A549 (cell line): ENCODE measurements at regions not wholly inside any gene's neighbourhood (a gene's known extent, or its start where the extent isn't known, plus 50 kb on each side); places are given as distances from the start of the nearest gene placed in this dataset.

Source experiments
- ATAC-seq, 2 experiments: fragments of 200-7000 bp in 1 of 2; fragments of >200 bp in 1 of 2; cut with Nextera tagmentation in 1 of 2; cut with Tn5 transposase in 1 of 2; 3 replicates each; pipeline versions ENCODE4 v1.8.0 to v1.9.1; 2018 to 2020; ENCODE audit warnings: mild to moderate bottlenecking in 1 of 2, moderate library complexity in 1 of 2
- CTCF ChIA-PET: fragments of 300-600 bp; sonication (Branson Sonifier 250); formaldehyde crosslinking; extraction: SDS; loops from one replicate; lab custom pipeline; 2021; ENCODE audit warnings: antibody characterized with exemption, inconsistent platforms; lab: Yijun Ruan, JAX
- POLR2A ChIA-PET: fragments of 350-600 bp; formaldehyde crosslinking; extraction: SDS; loops from one replicate; lab custom pipeline; 2021; ENCODE audit warnings: antibody characterized with exemption, inconsistent platforms; lab: Yijun Ruan, JAX
- DNase-seq, 2 experiments: peaks; one replicate each; pipeline versions ENCODE4 v3.0.0 to v3.0.0-alpha.2; 2011 to 2016; ENCODE audit warnings: low read depth in 1 of 2, low spot score in 1 of 2
- FAIRE-seq: peaks from 2 replicates; lab custom pipeline; 2011; peaks lifted over from hg19 to GRCh38; lab: Jason Lieb, UNC
- H3K27ac ChIP-seq, 2 experiments: fragments of >200 bp; sonication (Bioruptor Twin); formaldehyde crosslinking; 3 replicates each; pipeline ENCODE4 v1.5.1; 2016 to 2017
- H3K4me1 ChIP-seq: fragments of >200 bp; sonication (Bioruptor Twin); formaldehyde crosslinking; 3 replicates; pipeline ENCODE4 v1.6.1; 2016
- H3K4me2 ChIP-seq: fragments of >200 bp; sonication (Bioruptor Twin); formaldehyde crosslinking; 3 replicates; pipeline ENCODE4 v1.6.1; 2016
- H3K4me3 ChIP-seq: fragments of >200 bp; sonication (Bioruptor Twin); formaldehyde crosslinking; 3 replicates; pipeline ENCODE4 v1.5.1; 2016
- H3K9me3 ChIP-seq: fragments of >200 bp; sonication (Bioruptor Twin); formaldehyde crosslinking; 3 replicates; pipeline ENCODE4 v1.6.1; 2016
- CBX2 ChIP-seq: fragments of 200-600 bp; sonication (generic); IDR thresholded peaks from 2 replicates; pipeline ENCODE4 v1.6.1; 2016; ENCODE audit warnings: low read depth, mild to moderate bottlenecking, borderline replicate concordance
- CBX8 ChIP-seq: fragments of 200-600 bp; sonication (generic); IDR thresholded peaks from 2 replicates; pipeline ENCODE4 v1.6.1; 2016
- CEBPB ChIP-seq, 2 experiments: fragments of >200 bp in 1 of 2; sonication (Bioruptor Twin) in 1 of 2; formaldehyde crosslinking in 1 of 2; IDR thresholded peaks; 2 replicates each; pipeline ENCODE4 v1.6.1; 2012 to 2016
- EHMT2 ChIP-seq: fragments of 200-600 bp; sonication (generic); IDR thresholded peaks from 2 replicates; pipeline ENCODE4 v1.6.1; 2016; ENCODE audit warnings: antibody characterized with exemption, low read depth, mild to moderate bottlenecking, moderate library complexity
- EP300 ChIP-seq, 2 experiments: fragments of >200 bp; sonication (Bioruptor Twin); formaldehyde crosslinking; IDR thresholded peaks; 2 replicates in 1 of 2; 3 replicates in 1 of 2; pipeline ENCODE4 v1.6.1; 2016 to 2017
- HOXA7 ChIP-seq: fragments of 250-450 bp; sonication (Bioruptor Pico); IDR thresholded peaks from 2 replicates; pipeline ENCODE4 v1.5.0; 2020; ENCODE audit warnings: mild to moderate bottlenecking, moderate library complexity
- JUNB ChIP-seq: fragments of >200 bp; sonication (Bioruptor Twin); formaldehyde crosslinking; IDR thresholded peaks from 2 replicates; pipeline ENCODE4 v1.6.1; 2016
- KDM5A ChIP-seq: fragments of 200-600 bp; sonication (generic); IDR thresholded peaks from 2 replicates; pipeline ENCODE4 v1.6.1; 2016; ENCODE audit warnings: antibody characterized with exemption, mild to moderate bottlenecking
- NFE2L2 ChIP-seq: fragments of 150-350 bp; conservative IDR thresholded peaks from 2 replicates; pipeline ENCODE4 v1.6.1; 2014; ENCODE audit warnings: low read length
- NPAS2 ChIP-seq: fragments of 250-450 bp; sonication (Bioruptor Pico); IDR thresholded peaks from 2 replicates; pipeline ENCODE4 v1.8.0; 2022; ENCODE audit warnings: mild to moderate bottlenecking, moderate library complexity, borderline replicate concordance
- NR3C1 ChIP-seq: fragments of >200 bp; sonication (Bioruptor Twin); formaldehyde crosslinking; IDR thresholded peaks from 3 replicates; pipeline ENCODE4 v1.6.1; 2017
- ZFP36 ChIP-seq: fragments of 450-650 bp; IDR thresholded peaks from 2 replicates; pipeline ENCODE4 v1.6.1; 2014; ENCODE audit warnings: borderline replicate concordance; ENCODE audit not compliant: partially characterized antibody
- WGBS: methylation state at CpG from one replicate; pipeline ENCODE4 v1.1.6; 2017; ENCODE audit errors: missing lambda C conversion rate; 5-methylcytosine and 5-hydroxymethylcytosine counted together
- TF ChIP-seq, protein P1 (sequence below): IDR thresholded peaks from 2 replicates; pipeline ENCODE4 v1.6.1; 2012
- TF ChIP-seq, protein P2 (sequence below): fragments of 150-350 bp; IDR thresholded peaks from 2 replicates; pipeline ENCODE4 v1.6.1; 2014; ENCODE audit warnings: low read depth, mild to moderate bottlenecking, low read length
- TF ChIP-seq, protein P3 (sequence below): fragments of 250-450 bp; sonication (Bioruptor Pico); IDR thresholded peaks from 2 replicates; pipeline ENCODE4 v1.5.0; 2021; ENCODE audit warnings: mild to moderate bottlenecking, moderate library complexity, borderline replicate concordance
- TF ChIP-seq, protein P4 (sequence below): fragments of 200-600 bp; sonication (generic); IDR thresholded peaks from 2 replicates; pipeline ENCODE4 v1.6.1; 2016; ENCODE audit warnings: antibody characterized with exemption, mild to moderate bottlenecking, moderate library complexity

DNA sequence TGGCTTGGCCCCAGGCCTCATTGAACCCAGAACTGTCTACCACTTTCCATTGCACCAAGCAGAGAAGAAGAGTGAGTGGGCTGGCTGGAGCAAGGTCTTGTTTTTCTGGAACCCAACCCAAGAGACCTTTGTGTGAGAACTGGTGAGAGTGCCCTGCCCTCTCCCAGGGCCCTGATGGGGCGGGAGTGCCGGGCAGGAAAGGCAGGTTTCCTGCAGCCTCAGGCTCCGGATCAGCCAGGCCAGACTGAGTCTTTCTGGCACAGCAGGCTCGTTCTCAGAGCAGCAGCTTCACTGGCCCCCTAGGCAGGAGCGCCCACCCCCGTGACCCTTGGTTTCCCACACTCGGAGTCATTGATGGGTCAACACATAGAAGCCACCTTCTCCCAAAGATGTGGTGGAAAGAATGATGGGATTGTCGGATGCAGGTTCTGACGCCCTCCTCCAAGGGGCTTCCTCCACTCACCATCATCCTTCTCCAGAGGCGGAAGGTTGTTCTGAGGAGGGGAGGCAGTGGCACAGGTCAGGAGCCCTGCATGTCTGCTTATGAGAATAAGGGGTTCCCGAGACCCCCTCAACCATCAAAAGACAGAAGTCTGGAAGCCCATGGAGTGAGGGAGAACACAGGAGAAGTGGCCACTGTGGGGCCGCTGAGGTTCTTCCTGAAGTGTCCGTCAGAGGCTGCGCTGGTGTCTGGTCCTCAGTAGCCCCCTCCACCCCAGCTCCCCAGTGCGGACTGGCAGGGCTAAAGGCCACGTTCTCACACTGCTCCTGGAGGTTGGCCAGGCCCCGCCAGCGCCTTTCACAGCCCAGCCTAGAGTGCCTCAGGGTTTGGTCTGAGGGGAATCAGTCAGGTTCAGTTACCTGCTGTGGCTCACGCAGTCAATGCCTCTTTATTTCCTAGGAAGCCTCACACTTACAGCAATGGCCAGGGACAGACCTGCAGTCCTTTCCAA is 62.8 kb upstream of the LAPTM4A start:
- ATAC-seq (peak in 1 of 2 experiments; percentile 15; a peak in 3 of 6 replicates), FAIRE-seq (no peak), DNase-seq (no peak)
- POLR2A ChIA-PET: no interaction called here
- CTCF ChIA-PET: interaction anchor here (0.6 to 5.8 kb wide), 9 partner anchors 10 to 177 kb away, joined by 3 to 26 read pairs (median 4); partner anchors contain the start of gene SDC1
- Histone ChIP-seq H3K9me3 (0 out of 3 replicates have a peak, but pooled peaks cover 3% of the 10 kb centered on the region), H3K4me3 (no peak overlapping the region), H3K27ac (no peak overlapping the region), H3K4me2 (no peak overlapping the region), H3K4me1 (peaks cover 15% of the 10 kb centered on the region)
- no peak for TF ChIP-seq NPAS2 (CRISPR knock-in tag)
- TF ChIP-seq ZFP36: no peak
- TF ChIP-seq, protein P1, sequence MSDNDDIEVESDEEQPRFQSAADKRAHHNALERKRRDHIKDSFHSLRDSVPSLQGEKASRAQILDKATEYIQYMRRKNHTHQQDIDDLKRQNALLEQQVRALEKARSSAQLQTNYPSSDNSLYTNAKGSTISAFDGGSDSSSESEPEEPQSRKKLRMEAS: no peak
- no peak for TF ChIP-seq HOXA7 (CRISPR knock-in tag)
- TF ChIP-seq KDM5A: no peak
- TF ChIP-seq NR3C1: no peak
- TF ChIP-seq CBX8: no peak
- TF ChIP-seq, protein P2, sequence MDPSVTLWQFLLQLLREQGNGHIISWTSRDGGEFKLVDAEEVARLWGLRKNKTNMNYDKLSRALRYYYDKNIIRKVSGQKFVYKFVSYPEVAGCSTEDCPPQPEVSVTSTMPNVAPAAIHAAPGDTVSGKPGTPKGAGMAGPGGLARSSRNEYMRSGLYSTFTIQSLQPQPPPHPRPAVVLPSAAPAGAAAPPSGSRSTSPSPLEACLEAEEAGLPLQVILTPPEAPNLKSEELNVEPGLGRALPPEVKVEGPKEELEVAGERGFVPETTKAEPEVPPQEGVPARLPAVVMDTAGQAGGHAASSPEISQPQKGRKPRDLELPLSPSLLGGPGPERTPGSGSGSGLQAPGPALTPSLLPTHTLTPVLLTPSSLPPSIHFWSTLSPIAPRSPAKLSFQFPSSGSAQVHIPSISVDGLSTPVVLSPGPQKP: no peak
- TF ChIP-seq, protein P3, sequence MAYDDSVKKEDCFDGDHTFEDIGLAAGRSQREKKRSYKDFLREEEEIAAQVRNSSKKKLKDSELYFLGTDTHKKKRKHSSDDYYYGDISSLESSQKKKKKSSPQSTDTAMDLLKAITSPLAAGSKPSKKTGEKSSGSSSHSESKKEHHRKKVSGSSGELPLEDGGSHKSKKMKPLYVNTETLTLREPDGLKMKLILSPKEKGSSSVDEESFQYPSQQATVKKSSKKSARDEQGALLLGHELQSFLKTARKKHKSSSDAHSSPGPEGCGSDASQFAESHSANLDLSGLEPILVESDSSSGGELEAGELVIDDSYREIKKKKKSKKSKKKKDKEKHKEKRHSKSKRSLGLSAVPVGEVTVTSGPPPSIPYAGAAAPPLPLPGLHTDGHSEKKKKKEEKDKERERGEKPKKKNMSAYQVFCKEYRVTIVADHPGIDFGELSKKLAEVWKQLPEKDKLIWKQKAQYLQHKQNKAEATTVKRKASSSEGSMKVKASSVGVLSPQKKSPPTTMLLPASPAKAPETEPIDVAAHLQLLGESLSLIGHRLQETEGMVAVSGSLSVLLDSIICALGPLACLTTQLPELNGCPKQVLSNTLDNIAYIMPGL (CRISPR knock-in tag): no peak
- TF ChIP-seq CBX2: no peak
- TF ChIP-seq CEBPB (IDR thresholded peaks at IDR 0.05): no peak
- no peak for TF ChIP-seq NFE2L2
- TF ChIP-seq EHMT2: no peak
- no peak for TF ChIP-seq EP300 (IDR thresholded peaks at IDR 0.05)
- WGBS: 84% methylated on average over 19 of the region's 19 CpGs

DNA sequence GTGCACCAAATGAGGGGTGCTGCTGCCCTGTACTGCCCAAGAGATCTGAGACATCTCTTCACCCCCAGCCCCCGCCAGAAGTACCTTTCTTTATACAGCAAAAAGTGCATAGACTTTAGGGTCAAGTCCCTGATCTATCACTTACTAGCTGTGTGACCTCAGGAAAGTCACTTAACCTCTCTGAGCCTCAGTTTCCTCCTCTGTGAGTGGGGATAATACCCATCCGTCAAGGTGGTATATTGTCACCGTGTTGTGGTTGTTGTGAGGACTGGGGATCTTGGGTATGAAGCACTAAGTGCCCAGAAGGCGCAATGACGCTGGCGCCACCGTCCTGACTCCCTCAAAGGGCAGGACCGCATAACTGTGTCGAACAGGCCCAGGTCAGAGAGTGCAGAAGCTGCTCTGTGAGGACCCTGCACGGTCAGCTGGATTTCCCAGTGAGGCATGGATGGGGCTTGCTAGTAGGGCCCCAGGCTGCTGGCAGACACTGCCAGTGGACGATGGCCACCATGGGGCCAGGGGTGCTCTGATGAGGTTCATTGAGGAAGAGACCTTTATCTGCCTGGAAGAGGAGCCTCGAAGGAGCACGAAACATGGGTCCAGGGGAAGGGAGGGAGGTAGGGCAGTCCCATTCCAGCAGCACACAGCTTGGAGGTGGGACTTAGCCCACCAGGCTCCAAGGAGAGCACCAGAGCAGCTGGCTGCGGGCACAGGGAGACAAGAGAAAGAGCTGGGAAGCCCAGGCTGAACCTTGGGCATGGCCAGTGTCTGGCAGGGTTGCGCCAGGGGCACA is 61.8 kb upstream of the LAPTM4A start:
- TF ChIP-seq, protein P4, sequence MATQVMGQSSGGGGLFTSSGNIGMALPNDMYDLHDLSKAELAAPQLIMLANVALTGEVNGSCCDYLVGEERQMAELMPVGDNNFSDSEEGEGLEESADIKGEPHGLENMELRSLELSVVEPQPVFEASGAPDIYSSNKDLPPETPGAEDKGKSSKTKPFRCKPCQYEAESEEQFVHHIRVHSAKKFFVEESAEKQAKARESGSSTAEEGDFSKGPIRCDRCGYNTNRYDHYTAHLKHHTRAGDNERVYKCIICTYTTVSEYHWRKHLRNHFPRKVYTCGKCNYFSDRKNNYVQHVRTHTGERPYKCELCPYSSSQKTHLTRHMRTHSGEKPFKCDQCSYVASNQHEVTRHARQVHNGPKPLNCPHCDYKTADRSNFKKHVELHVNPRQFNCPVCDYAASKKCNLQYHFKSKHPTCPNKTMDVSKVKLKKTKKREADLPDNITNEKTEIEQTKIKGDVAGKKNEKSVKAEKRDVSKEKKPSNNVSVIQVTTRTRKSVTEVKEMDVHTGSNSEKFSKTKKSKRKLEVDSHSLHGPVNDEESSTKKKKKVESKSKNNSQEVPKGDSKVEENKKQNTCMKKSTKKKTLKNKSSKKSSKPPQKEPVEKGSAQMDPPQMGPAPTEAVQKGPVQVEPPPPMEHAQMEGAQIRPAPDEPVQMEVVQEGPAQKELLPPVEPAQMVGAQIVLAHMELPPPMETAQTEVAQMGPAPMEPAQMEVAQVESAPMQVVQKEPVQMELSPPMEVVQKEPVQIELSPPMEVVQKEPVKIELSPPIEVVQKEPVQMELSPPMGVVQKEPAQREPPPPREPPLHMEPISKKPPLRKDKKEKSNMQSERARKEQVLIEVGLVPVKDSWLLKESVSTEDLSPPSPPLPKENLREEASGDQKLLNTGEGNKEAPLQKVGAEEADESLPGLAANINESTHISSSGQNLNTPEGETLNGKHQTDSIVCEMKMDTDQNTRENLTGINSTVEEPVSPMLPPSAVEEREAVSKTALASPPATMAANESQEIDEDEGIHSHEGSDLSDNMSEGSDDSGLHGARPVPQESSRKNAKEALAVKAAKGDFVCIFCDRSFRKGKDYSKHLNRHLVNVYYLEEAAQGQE: no peak
- TF ChIP-seq JUNB (no peak), ZFP36 (peak; percentile 34)
- DNase-seq (no peak), FAIRE-seq (no peak), ATAC-seq (no peak; a peak in 1 of 6 replicates)
- Histone ChIP-seq H3K4me1 (peaks cover 26% of the 10 kb centered on the region), H3K4me3 (no peak overlapping the region), H3K9me3 (0 out of 3 replicates have a peak, but pooled peaks cover 3% of the 10 kb centered on the region), H3K4me2 (no peak overlapping the region), H3K27ac (peak overlapping the region in 1 of 2 experiments; percentile 22; a peak in 1 of 6 replicates)
- WGBS: 86% methylated on average over 14 of the region's 15 CpGs
- ChIA-PET CTCF (interaction anchor here (0.6 to 5.8 kb wide), 7 partner anchors 9 to 157 kb away, joined by 3 to 26 read pairs (median 4); partner anchors contain the start of gene SDC1), POLR2A (no interaction called here)
